Left colon (tissue), 2 donors: ENCODE measurements at regions not wholly inside any gene's neighbourhood (a gene's known extent, or its start where the extent isn't known, plus 50 kb on each side); places are given as distances from the start of the nearest gene placed in this dataset.
"Not testable (repeated sequence)": the region's sequence is repeated elsewhere in the genome, so short reads cannot be mapped to it uniquely, and the experiment has no call there.

Experiments
- ATAC-seq: fragments of 200-7000 bp; cut with Tn5 transposase; one replicate; pipeline ENCODE4 v1.9.1; 2020; ENCODE audit warnings: mild to moderate bottlenecking, moderate library complexity
- DNase-seq, 2 donors: peaks; one replicate each; pipeline ENCODE4 v3.0.0-alpha.2; 2020
- intact Hi-C, 2 donors: fragments of 100-400 bp; cut with DNase I in 1 of 2; cut with micrococcal nuclease in 1 of 2; formaldehyde crosslinking; loops; one replicate each; pipeline versions ENCODE4 v1.11.2 to v1.14.0; 2022; cut with DNase I, micrococcal nuclease
- donor health status: DM: no; HTN: no; CAD: no.
- donor health status: DM: yes; HTN: yes; CAD: no.

- intact Hi-C loops, DNase-seq, ATAC-seq: not testable (repeated sequence)
Measured at GRCh38 chr14:19099939-19100338, 132.7 kb downstream of the POTEM start.

- intact Hi-C loops, DNase-seq, ATAC-seq: not testable (repeated sequence)
Measured at GRCh38 chr14:19105551-19105950, 138.3 kb downstream of the POTEM start.

GRCh38 chr14:19109887-19110286 is 142.7 kb downstream of the POTEM start:
- DNase-seq, ATAC-seq, intact Hi-C loops: not testable (repeated sequence)

GRCh38 chr14:19120383-19120782 is 153.1 kb downstream of the POTEM start:
- DNase-seq, ATAC-seq, intact Hi-C loops: not testable (repeated sequence)

DNA sequence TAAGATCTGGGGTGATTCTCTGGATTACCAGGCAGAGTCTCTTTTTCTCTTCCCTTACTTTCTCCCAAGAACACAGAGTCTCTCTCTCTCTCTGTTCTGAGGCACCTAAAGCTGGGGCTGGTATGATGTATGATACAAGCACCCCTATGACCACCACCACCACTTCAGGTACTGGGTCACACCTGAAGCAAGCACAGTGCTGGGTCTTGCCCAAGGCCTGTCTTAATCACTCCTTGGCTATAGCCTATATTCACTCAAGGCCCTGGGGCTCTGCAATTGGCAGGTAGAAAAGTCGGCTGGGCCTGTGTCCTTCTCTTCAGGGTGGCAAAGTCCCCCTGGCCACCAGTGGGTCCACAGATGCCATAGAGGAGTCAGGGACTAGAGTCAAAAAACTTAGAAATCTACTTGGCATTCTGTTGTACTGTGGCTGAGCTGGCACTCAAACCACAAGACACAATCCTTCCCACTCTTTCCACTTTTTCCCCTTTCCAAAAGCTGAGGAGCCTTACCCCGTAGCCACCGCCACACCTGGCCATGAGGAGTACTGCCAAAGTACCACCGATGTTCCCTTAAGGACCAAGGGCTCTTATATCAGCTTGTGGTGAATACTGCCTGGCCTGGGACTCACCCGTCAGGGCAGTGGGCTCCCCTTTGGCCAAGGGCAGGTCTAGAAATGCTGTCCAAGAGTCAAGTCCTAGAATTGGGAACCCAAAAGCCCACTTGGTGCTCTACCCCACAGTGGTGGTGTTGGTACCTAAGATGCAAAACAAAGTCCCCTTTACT is 159.2 kb downstream of the POTEM start:
- DNase-seq, ATAC-seq, intact Hi-C loops: not testable (repeated sequence)

DNA sequence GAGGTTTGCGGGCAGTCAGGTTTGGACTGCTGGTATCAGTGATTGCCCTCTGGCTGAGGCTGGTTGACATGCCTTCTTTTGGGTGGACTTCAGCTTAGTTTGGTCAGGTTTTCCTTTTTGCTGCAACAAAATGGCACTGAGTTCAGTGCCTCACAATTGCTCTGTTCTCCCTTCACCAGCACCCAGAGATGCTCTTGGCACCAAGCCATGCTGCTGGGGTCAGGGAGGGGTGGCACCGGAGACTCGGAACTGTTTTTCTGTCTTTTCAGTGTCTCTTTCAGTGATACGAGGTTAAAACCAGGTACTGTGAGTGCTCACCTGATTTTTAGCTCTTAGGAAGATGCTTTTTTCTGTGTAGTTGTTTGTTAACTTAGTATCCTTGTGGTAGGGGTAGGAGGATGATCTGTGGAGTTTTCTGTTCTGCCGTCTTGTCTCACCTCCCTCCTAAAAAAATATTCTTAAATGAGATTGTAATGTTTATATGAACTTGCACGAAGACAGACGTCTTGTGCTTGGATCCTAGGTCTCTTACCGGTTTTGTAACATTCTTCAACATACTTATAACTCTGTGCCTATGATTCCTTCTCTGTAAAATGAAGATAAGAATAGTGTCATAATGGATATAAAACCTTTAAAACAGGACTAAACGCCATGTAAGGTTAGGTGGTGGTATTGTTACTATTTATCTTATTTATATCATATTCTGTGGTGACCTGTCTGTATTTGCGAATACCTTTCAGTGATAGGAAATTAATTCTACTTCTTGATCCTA is 160.6 kb downstream of the POTEM start:
- intact Hi-C loops, DNase-seq, ATAC-seq: not testable (repeated sequence)

DNA sequence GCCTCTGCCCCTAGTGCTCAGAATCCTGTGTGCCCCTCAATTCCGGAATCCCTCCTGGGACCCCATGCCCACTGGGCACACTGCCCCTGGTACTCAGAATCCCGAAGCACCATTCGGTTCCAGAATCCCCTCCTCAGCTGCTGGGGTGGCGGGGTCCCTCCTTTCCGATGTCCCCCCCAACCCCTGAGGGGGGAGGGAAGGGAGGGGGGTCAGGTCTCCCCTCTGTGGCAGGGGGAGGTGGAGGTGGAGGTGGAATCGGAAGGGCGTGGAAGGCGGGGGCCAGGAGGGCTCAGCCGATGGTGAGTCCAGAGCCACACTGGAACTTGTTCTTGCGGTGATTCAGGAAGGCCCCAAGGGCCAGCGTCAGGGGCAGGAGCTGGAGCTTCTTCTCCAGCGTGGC is 164.3 kb downstream of the POTEM start:
- ATAC-seq, DNase-seq, intact Hi-C loops: not testable (repeated sequence)

GRCh38 chr14:19132013-19132835 is 165.0 kb downstream of the POTEM start:
- DNase-seq, ATAC-seq, intact Hi-C loops: not testable (repeated sequence)

DNA sequence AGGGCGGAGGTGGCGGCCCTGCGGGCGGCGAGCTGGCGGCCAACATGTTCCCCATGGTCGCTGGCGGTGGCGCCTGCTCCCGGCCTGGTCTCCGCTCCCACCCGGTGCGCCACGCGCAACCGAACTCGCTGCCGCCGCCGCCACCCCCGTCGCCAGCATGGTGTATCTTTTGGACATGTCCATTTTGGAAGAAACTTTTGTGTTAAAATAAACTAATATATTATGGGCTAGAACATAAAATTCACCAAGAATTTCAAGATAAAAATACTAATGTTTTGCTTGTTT is 165.5 kb downstream of the POTEM start:
- ATAC-seq, intact Hi-C loops, DNase-seq: not testable (repeated sequence)

DNA sequence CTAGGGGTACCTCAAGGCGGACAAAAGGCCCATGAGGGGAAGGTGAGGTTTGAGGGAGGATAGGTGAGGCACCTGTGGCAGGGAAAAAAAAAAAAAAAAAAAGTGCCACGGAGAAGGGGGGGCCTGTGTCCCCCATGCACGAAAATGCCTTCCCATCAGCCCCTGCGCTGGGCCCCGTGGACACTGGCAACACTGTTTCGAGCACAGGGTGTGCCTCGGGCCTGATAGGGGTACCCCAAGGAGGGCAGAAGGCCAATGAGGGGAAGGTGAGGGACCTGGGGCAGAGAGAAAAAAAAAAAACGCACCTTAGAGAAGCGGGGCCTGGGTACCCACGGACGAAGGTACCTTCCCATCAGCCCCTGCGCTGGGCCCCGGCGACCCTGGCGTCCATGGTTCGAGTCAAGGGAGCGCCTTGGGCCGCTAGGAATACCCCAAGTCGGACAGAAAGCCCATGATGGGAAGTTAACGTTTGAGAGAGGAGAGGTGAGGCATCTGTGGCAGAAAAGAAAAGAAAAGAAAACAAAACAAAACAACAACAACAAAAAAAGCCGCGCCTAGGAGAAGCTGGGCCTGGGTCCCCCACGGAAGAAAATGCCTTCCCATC is 190.0 kb downstream of the POTEM start:
- DNase-seq, intact Hi-C loops, ATAC-seq: not testable (repeated sequence)

- DNase-seq, intact Hi-C loops, ATAC-seq: not testable (repeated sequence)
Measured at GRCh38 chr14:19158012-19158411, 190.8 kb downstream of the POTEM start.

GRCh38 chr14:19158588-19158987 is 191.4 kb downstream of the POTEM start:
- intact Hi-C loops, DNase-seq, ATAC-seq: not testable (repeated sequence)

DNA sequence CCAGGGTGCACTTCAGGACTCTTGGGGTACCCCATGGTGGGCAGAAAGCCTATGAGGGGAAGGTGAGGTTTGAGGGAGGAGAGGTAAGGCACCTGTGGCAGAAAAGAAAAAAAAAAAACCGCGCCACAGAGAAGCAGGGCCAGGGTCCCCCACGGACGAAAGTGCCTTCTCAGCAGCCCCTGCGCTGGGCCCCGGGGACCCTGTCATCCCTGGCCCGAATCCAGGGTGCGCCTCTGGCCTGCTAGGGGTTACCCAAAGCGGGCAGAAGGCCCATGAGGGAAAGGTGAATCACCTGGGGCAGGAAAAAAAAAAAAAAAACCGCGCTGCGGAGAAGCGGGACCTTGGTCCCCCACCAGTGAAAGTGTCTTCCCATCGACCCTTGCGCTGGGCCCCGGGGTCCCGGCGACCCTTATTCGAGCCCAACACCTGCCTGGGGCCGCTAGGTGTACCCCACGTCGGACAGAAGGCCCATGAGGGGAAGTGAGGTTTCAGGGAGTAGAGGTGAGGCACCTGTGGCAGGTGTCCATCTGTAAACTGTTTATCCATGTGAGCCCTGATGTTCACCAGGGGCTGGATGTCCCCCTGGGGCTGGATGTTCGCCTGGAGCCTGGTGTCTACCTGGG is 191.9 kb downstream of the POTEM start:
- intact Hi-C loops, DNase-seq, ATAC-seq: not testable (repeated sequence)

- intact Hi-C loops, DNase-seq, ATAC-seq: not testable (repeated sequence)
Measured at GRCh38 chr14:19160379-19160778, 193.1 kb downstream of the POTEM start.

DNA sequence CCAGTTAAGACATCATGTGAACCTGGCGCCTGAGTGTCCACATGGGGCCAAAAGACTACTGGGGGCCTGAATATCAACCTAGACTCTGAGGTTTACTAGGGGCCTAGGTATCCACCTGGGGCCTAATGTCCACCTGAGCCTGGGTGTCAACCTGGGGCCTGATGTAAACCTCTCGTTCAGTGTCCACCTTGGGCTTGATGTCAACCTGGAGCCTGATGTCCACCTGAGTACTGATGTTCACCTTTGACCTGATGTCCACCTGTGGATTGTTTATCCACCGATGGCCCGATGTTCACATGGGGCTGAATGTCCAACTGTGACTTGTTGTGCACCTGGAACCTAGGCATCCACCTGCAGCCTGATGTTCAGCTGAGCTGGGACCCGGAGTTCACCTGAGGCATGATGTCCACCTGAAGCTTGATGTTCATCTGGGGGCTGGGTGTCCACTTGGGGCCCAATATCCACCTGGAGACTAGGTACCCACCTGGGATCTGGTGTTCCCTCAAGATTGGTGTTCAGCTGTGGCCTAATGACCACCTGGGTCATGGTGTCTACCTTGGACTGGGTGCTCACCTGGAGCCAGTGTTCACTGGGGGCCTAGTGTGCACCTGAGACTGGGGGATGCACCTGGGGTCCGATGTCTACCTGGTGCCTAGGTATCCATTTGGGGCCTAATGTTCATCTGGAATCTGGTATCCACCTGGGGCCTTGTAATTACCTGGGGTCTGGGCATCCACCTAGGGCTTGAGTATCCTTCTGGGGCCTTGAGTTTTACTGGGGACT is 194.2 kb downstream of the POTEM start:
- peak in 1 of 2 donors; percentile 21 for DNase-seq

GRCh38 chr14:19162034-19162706 is 194.9 kb downstream of the POTEM start:
- intact Hi-C loops, ATAC-seq, DNase-seq: not testable (repeated sequence)

More for the DNA sequence above, 194.2 kb downstream of the POTEM start:
- ATAC-seq, intact Hi-C loops: not testable (repeated sequence)

DNA sequence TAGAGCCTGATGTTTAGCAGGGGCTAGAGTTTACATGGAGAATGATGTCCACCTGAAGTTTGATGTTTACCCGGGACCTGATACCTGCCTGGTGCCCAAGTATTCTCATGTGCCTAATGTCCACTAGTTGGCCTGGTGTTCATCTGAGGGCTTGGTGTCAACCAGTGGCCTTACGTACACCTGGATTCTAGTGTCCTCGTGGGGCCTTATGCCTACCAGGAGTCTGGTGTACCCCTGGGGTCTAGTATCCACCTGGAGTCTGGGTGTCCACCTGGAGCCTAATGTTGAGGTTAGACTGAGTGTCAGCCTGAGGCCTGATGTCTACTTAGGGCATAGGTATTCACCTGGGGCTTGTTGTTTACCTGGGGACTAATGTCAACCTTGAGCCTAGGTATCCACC is 195.7 kb downstream of the POTEM start:
- intact Hi-C loops, DNase-seq, ATAC-seq: not testable (repeated sequence)
